ENCODE measurements at regions not wholly inside any gene's neighbourhood (a gene's known extent, or its start where the extent isn't known, plus 50 kb on each side); places are given as distances from the start of the nearest gene placed in this dataset.

GRCh38 chr1:217921126-217921904 lies 290.2 kb downstream of the SPATA17 start:
- no peak for TF ChIP-seq CTCF (IDR thresholded peaks at IDR 0.05; ENCODE audit: borderline replicate concordance, insufficient read depth, low read depth, low read length)
- no peak overlapping the region for H3K4me3 ChIP-seq (ENCODE audit: low read depth, low read length)

GRCh38 chr1:217924924-217925323 lies 293.8 kb downstream of the SPATA17 start:
- no peak overlapping the region for H3K4me3 ChIP-seq (ENCODE audit: low read depth, low read length)
- TF ChIP-seq CTCF (IDR thresholded peaks at IDR 0.05; ENCODE audit: borderline replicate concordance, insufficient read depth, low read depth, low read length): no peak

GRCh38 chr1:217929213-217929885 lies 298.2 kb downstream of the SPATA17 start:
- H3K4me3 ChIP-seq (ENCODE audit: low read depth, low read length): no peak overlapping the region
- TF ChIP-seq CTCF (IDR thresholded peaks at IDR 0.05; ENCODE audit: borderline replicate concordance, insufficient read depth, low read depth, low read length): no peak

- no peak for TF ChIP-seq CTCF (IDR thresholded peaks at IDR 0.05; ENCODE audit: borderline replicate concordance, insufficient read depth, low read depth, low read length)
- H3K4me3 ChIP-seq (ENCODE audit: low read depth, low read length): no peak overlapping the region
Measured at GRCh38 chr1:217943361-217943760, 312.2 kb downstream of the SPATA17 start.

GRCh38 chr1:217944550-217944949 lies 313.4 kb downstream of the SPATA17 start:
- no peak for TF ChIP-seq CTCF (IDR thresholded peaks at IDR 0.05; ENCODE audit: borderline replicate concordance, insufficient read depth, low read depth, low read length)

GRCh38 chr1:217946511-217946910 lies 315.4 kb downstream of the SPATA17 start:
- no peak for TF ChIP-seq CTCF (IDR thresholded peaks at IDR 0.05; ENCODE audit: borderline replicate concordance, insufficient read depth, low read depth, low read length)
- no peak overlapping the region for H3K4me3 ChIP-seq (ENCODE audit: low read depth, low read length)

More at GRCh38 chr1:217944550-217944949, 313.4 kb downstream of the SPATA17 start:
- no peak overlapping the region for H3K4me3 ChIP-seq (ENCODE audit: low read depth, low read length)

GRCh38 chr1:217948741-217949140 lies 317.6 kb downstream of the SPATA17 start:
- no peak overlapping the region for H3K4me3 ChIP-seq (ENCODE audit: low read depth, low read length)
- no peak for TF ChIP-seq CTCF (IDR thresholded peaks at IDR 0.05; ENCODE audit: borderline replicate concordance, insufficient read depth, low read depth, low read length)

All from GM12875 (cell line).